MV-4-11 (cell line): ENCODE measurements at regions not wholly inside any gene's neighbourhood (a gene's known extent, or its start where the extent isn't known, plus 50 kb on each side); places are given as distances from the start of the nearest gene placed in this dataset.
"Not testable (repeated sequence)": the region's sequence is repeated elsewhere in the genome, so short reads cannot be mapped to it uniquely, and the experiment has no call there.

Experiments
- DNase-seq: peaks from one replicate; lab custom pipeline; 2025; lab: John Stamatoyannopoulos, UW

- no peak for DNase-seq
Measured at GRCh38 chr17:70519300-70519699, 350.0 kb downstream of the KCNJ2 start.

- no peak for DNase-seq
Measured at GRCh38 chr17:70520447-70520846, 351.1 kb downstream of the KCNJ2 start.

DNA sequence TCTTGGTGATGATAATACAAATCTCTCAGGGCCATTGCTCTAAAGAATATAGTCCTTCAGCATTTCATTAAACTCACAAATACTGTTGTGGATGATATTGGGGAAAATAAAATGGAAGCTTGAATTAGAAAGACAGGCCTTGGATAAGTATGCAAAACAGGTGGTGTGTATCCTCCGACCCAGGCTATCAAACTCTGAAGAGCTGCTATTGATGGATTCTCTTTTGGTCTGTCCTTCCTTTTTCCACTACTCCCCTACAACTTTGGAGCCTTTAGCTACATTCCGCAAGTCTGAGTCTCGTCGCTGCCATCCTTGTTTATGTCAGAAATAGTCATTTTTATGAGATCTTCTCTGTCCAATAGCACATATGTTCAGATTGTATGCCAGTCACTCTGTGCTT, 351.6 kb downstream of the KCNJ2 start:
- no peak for DNase-seq

DNA sequence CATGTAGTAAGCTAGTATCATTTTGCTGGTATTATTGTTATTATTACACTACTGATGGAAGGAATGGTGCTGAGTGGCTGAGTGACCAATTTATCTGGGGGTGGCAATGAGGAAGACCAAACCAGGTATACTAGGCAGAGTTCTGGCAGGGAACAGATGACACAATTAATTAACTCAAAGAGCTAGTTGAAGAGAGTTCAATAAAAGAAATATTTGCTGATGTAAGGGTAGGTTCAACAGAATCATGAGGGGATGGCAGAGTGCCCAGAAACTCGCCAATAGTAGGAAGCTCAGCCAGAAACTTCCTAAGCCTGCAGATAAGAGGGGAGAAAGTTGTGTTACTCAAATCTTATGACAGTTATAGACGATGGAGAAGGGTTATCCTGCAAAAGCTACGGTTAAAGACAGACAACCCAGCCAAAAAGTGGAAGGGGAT, 352.5 kb downstream of the KCNJ2 start:
- DNase-seq: no peak

DNA sequence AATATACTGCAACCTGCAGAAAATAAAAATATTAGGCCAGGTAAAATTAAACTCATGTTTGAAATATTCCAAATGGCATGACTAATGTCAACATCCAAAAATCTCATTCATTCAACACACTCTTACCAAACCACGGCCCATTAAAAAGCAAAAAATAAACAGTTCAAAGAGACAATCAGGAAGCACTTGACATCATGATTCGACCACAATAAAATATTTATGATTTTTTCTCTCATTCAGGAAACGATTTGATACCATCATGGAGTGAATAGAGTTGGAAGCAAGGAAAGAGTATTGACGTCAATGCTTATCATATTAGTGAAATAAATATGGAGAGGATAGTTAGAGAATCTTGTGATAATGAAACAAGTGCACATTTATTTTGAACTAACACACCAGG, 354.1 kb downstream of the KCNJ2 start:
- no peak for DNase-seq

- not testable (repeated sequence) for DNase-seq
Measured at GRCh38 chr17:70525035-70525434, 355.7 kb downstream of the KCNJ2 start.

DNA sequence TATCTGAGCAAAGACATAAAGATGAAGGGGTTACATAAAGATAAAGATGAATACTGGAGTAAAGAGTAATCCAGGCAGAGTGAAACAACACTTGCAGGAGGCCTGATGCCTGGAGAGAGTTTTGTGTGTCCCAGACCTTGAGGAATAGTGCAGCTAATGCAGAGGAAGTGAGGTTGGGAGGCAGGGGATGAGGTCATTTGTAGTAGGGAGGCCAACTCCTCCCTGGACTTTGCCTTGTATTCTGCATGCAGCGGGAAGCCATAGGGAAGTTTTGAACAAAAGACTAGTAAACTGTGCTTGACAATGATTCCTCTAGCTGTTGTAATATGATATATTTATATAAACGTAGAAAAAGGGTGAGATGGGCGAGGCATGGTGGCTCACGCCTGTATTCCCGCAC, 356.6 kb downstream of the KCNJ2 start:
- no peak for DNase-seq

DNA sequence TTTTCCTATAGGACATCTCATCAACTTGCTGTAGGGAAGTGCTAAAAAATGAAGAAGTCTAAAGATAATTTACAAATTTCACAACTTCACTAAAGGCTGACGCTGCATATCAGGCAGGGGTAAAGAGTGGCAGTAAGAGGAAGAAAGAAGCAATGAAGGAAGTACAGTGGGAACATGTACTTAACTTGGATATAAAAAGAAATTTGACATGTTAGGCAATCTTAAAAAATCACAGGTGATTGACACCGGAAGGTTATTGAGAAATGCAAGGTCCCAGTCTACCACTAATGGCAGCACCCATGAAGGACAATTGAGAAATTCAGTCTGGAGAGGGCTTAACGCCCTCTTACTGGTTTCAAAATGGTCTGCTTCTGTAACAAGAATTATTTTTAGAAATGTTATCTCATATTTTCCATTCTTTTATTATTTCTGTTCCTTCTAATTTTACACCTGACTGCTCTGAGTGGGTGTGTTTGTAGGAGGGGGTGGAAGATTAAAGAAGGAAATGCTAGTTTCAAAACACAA, 358.1 kb downstream of the KCNJ2 start:
- DNase-seq: peak; percentile 98

- no peak for DNase-seq
Measured at GRCh38 chr17:70533427-70533826, 364.1 kb downstream of the KCNJ2 start.

- no peak for DNase-seq
Measured at GRCh38 chr17:70535986-70536385, 366.7 kb downstream of the KCNJ2 start.

GRCh38 chr17:70539132-70539924, 370.0 kb downstream of the KCNJ2 start:
- DNase-seq: peak; percentile 38

DNA sequence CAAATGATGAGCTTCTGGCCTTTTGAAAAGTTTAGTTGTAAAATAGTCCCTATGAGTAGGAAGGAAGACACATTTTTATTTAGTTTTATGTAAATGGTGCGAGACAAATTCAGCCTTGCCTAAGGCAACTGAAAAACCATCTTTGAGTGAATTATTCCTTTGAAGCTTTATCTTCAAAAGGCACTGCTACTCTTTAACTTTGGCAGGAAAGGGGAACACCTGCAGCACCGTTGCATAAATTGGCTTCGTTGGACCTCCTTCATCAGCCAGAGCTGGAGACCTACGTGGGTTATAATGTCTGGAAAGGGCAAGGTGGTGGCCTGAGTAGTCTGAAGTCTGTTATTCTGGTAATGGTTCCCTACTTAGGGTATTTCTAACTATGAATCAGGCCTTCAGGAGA, 373.5 kb downstream of the KCNJ2 start:
- no peak for DNase-seq

DNA sequence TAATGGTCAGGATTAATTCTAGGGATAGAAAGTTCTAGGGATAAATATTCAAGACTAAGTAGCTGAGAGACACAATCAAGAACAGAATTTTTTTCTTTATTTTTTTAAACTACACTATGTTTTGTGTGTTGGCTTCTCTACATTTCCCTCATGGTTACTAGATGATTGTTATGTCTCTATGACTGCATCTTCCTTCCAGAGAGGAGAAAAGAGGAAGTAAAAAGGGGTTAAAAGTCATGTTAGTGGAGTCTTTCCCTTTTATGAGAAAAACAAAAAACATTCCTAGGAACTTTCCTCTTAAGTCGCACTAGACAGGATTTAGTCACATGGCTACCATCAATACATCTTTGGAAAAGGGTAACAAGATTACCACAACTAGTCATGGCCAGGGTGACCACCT, 375.0 kb downstream of the KCNJ2 start:
- peak; percentile 80 for DNase-seq

DNA sequence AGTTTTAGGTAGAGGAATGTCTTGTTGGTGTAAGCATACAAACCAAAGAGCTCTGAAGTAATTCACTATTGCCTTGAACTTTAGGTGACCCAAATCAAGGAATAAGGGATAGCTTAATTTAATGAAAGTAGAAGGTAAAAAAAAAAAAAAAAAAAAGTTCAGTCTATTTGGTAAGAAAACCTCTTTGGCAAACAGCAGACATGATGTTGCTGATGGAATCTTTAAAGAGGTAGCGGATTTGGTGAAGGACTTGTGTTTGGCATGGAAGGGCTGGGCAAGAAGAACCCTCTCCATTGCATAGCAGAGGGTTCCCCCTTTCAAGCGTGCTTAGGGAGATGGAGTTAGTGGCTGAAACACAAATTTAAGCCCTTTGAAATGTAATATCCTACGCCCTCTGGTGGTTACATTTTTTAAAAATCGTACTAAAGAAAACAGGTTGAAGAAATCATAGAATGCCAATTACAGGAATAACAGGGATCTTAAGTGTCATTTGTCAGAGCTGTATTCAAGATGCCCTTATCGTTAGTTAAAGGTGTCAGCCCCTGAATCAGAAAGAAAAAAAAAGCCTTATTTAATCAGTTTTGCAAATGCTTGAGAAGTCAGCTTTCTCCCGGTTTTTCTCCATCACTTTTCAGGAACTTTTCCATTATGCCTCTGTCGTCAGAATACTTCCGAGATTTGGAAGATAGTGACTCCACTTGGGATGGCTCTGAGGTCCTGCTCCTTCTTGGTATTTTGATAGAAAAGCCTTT, 383.1 kb downstream of the KCNJ2 start:
- DNase-seq: peak; percentile 55

DNA sequence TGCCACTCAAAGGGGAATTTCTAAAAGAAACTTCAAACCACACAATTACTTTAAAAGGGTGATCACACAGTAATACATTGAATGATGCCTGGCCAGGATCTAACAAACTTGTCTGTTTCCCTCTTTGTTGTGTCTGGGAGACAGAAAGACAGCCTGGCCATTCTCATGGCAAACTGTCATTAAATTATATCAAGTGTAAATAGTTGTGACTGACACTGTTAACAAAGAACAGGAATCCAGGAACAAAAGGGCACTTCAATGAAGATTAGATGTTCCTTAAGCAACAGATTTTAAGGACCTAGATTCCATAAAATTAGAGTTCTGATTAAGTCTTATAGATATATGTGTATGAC, 383.6 kb downstream of the KCNJ2 start:
- no peak for DNase-seq

DNA sequence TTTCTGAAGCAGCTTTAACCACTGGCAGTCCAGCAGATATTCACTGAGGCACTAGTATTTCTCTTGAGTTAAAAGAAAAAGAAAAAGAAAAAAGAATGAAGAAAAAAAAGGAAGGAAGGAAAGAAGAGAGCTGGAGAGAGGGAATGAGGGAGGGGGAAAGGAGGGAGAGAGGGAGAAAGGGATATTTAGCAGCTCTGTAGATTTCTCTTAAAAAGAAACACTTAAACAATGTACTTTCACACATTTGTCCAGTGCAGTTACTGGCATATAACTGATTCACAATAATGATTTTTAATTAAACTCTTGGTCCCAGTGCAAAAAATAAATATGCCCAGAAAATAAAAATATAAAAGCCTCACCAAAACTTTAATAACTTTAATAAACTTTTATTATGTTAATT, 386.4 kb downstream of the KCNJ2 start:
- DNase-seq: no peak

DNA sequence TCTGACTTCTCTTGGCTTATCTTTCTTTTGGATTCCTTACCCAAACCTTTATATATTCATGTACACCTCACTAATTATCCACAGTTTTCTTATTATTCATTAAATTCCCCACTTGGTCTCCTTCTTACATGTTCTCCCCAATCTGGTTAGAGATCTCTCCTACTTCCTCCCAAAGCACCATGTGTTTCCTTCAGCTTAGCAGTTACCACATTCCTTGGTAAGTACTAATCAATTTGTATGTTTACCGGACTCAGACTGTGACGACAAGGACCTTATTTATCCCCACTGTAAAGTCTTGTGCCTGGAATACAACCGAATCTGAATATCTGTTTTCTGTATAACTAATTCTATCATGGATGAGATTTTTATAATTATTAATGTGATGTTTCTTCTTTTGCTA, 389.5 kb downstream of the KCNJ2 start:
- DNase-seq: peak; percentile 9

- DNase-seq: no peak
Measured at GRCh38 chr17:70560471-70560870, 391.1 kb downstream of the KCNJ2 start.

- no peak for DNase-seq
Measured at GRCh38 chr17:70562137-70562536, 392.8 kb downstream of the KCNJ2 start.

DNA sequence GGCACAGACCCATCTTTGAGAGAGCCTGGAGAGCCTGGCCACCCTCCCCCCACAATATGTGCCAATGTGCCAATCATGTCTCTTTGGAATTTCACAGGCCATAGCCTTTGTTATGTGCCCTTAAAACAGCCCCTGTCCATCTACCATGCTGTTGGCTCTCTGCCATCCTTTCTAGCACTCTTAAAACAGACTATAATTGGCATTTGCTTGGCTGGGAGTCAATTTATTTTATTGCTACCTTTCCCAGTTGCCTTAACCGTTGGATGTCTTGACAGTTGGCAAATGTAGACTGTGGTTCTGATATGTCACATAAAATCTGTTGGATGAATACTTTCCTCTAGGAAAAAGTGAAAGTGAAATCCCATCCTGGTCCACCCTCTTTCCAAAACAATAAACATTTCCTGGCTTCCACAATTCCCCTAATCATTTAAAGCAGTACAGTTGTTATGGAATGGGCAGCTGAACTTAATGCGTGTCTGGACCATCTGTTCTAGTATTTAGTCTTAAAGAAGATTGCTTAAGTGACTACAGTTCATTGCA, 394.0 kb downstream of the KCNJ2 start:
- no peak for DNase-seq

DNA sequence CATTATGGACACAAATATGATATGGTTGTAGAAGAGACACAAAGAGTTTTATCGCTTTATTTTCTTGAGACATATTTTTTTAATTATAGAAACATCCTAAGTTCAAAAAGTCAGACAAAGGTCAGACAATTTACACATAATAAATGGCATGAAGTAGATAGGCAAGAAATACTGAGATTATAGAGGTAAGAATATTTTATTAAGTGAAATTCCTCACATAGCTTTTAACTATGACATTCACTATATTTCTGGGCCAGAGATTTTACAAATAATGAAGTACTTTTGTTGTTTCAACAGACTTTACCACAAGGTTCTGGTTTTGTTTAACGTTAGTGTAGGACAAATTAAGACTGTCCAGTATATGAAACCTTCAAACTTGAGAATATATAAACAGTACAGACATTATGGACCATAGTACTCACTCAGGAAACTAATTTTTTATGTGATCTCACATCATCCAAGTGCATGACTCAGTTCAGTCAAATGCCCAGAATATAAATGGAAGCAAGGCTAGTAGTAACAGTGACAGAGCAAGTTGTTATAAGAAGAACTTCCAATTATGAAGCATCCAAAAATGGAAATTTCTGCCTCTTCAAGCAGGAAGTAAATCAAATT, 394.8 kb downstream of the KCNJ2 start:
- no peak for DNase-seq

GRCh38 chr17:70569128-70569527, 399.8 kb downstream of the KCNJ2 start:
- DNase-seq: no peak

- DNase-seq: no peak
Measured at GRCh38 chr17:70577456-70577855, 408.1 kb downstream of the KCNJ2 start.
